ENCODE measurements at regions not wholly inside any gene's neighbourhood (a gene's known extent, or its start where the extent isn't known, plus 50 kb on each side); places are given as distances from the start of the nearest gene placed in this dataset.
"Not testable (repeated sequence)": the region's sequence is repeated elsewhere in the genome, so short reads cannot be mapped to it uniquely, and the experiment has no call there.

DNA sequence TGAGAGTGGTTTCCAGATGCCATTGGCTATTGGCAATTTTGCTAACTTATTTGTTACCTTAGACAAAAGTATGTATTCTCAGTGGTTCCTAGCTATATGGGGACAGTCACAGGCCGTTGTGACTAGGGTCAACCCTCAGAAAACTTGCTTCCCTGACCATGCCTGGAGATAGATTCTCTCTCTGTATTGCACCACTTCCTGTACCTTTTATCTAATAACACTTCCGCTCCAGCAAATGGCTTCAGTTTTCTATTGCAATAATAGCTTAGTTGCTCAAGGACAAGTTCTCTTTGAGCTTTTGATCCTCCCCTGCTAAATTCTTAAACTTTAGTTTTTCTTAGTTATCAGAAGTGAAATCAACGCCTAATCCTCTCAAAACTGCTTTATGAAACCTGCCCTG lies 338.0 kb downstream of the RMST start:
- no peaks in the 10 kb centered on the region for H3K9me3 ChIP-seq (replicated peaks)
- H3K4me1 ChIP-seq, result no peaks in the 10 kb centered on the region
- H3K27me3 ChIP-seq, result no peaks in the 10 kb centered on the region
- H3K4me3 ChIP-seq, result no peak overlapping the region
- no peaks in the 10 kb centered on the region for H3K36me3 ChIP-seq
- H3K27ac ChIP-seq, result no peak overlapping the region
- no peak for DNase-seq

DNA sequence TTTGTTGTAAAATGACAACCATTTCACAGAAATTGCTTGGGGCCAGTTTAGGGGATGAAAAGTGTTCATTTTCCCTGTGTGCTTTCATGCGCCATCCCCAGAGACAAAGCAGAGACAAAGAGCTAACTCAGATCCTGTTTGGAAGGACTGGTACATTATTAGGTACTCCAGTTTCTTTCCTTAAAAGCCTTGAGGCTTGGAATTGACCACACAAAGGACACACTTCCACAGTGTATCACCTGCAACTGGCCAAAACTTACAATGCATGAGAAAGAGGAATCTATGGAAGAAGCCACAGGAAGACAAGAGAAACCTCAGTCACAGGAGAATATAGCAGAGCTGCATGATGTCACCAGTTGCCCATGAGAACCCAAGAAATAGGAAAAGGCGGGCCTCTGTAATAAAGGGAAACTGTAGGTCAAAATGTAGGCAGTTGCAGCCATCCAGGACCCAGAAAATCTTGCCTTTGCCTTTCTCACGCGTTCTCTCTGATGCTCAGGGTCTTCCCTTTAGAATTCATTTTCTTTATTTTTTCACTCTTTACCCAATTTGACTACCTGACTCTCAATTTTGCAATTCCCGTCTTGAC lies 339.0 kb downstream of the RMST start:
- no peak overlapping the region for H3K4me3 ChIP-seq
- no peaks in the 10 kb centered on the region for H3K9me3 ChIP-seq (replicated peaks)
- H3K4me1 ChIP-seq, result no peaks in the 10 kb centered on the region
- no peak overlapping the region for H3K27ac ChIP-seq
- DNase-seq, result no peak
- no peaks in the 10 kb centered on the region for H3K27me3 ChIP-seq
- no peaks in the 10 kb centered on the region for H3K36me3 ChIP-seq

GRCh38 chr12:97805146-97805545 lies 342.5 kb downstream of the RMST start:
- Histone ChIP-seq H3K9me3 (replicated peaks) (no peaks in the 10 kb centered on the region), H3K27me3 (no peaks in the 10 kb centered on the region), H3K4me1 (no peaks in the 10 kb centered on the region), H3K4me3 (no peak overlapping the region), H3K36me3 (no peaks in the 10 kb centered on the region), H3K27ac (no peak overlapping the region)
- DNase-seq, result no peak

DNA sequence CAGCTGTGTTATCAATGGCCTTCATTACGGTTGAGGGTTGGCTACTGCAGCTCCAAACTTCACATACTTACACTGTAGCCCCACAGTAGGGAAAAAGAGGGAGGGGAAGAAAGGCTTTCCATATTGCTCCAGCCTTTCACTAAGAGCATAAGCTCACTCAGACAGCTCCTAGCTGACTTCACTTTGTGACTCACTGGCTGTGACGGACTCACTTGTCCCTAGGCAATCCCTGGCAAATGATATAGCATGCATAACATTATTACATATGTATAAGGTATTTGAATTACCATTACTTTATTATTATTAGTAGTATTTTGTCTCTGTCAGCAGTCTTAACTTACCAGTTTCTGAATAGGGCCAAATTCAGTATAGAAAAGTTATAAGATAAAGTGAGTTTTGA lies 350.7 kb downstream of the RMST start:
- no peaks in the 10 kb centered on the region for H3K4me1 ChIP-seq

GRCh38 chr12:97821806-97822205 lies 359.2 kb downstream of the RMST start:
- no peak overlapping the region for H3K27ac ChIP-seq
- no peaks in the 10 kb centered on the region for H3K4me1 ChIP-seq
- H3K27me3 ChIP-seq, result no peaks in the 10 kb centered on the region
- no peaks in the 10 kb centered on the region for H3K36me3 ChIP-seq
- no peak overlapping the region for H3K4me3 ChIP-seq
- no peaks in the 10 kb centered on the region for H3K9me3 ChIP-seq (replicated peaks)
- DNase-seq, result no peak

More for the DNA sequence above, 350.7 kb downstream of the RMST start:
- DNase-seq, result no peak
- no peak overlapping the region for H3K4me3 ChIP-seq
- no peaks in the 10 kb centered on the region for H3K27me3 ChIP-seq
- no peaks in the 10 kb centered on the region for H3K9me3 ChIP-seq (replicated peaks)
- H3K27ac ChIP-seq, result no peak overlapping the region
- H3K36me3 ChIP-seq, result no peaks in the 10 kb centered on the region

- no peaks in the 10 kb centered on the region for H3K4me1 ChIP-seq
- no peaks in the 10 kb centered on the region for H3K9me3 ChIP-seq (replicated peaks)
- no peaks in the 10 kb centered on the region for H3K36me3 ChIP-seq
- no peak for DNase-seq
- H3K4me3 ChIP-seq, result no peak overlapping the region
- H3K27ac ChIP-seq, result no peak overlapping the region
- H3K27me3 ChIP-seq, result no peaks in the 10 kb centered on the region
These were observed 372.9 kb downstream of the RMST start for GRCh38 chr12:97835541-97835940.

GRCh38 chr12:97837401-97837800 lies 374.8 kb downstream of the RMST start:
- DNase-seq, result no peak
- Histone ChIP-seq H3K4me1 (no peaks in the 10 kb centered on the region), H3K27me3 (no peaks in the 10 kb centered on the region), H3K36me3 (no peaks in the 10 kb centered on the region), H3K27ac (no peak overlapping the region), H3K4me3 (no peak overlapping the region), H3K9me3 (replicated peaks) (no peaks in the 10 kb centered on the region)

- Histone ChIP-seq H3K9me3 (replicated peaks) (no peaks in the 10 kb centered on the region), H3K4me1 (no peaks in the 10 kb centered on the region), H3K36me3 (no peaks in the 10 kb centered on the region), H3K27me3 (no peaks in the 10 kb centered on the region), H3K27ac (no peak overlapping the region), H3K4me3 (no peak overlapping the region)
- DNase-seq, result no peak
These were observed 385.4 kb downstream of the RMST start for GRCh38 chr12:97848051-97848450.

GRCh38 chr12:97854477-97854876 lies 391.9 kb downstream of the RMST start:
- H3K4me3 ChIP-seq, result no peak overlapping the region
- DNase-seq, result no peak
- no peaks in the 10 kb centered on the region for H3K36me3 ChIP-seq
- no peaks in the 10 kb centered on the region for H3K4me1 ChIP-seq
- no peaks in the 10 kb centered on the region for H3K9me3 ChIP-seq (replicated peaks)
- no peak overlapping the region for H3K27ac ChIP-seq
- no peaks in the 10 kb centered on the region for H3K27me3 ChIP-seq

GRCh38 chr12:97862072-97862471 lies 399.5 kb downstream of the RMST start:
- no peaks in the 10 kb centered on the region for H3K36me3 ChIP-seq
- H3K27ac ChIP-seq, result no peak overlapping the region
- no peaks in the 10 kb centered on the region for H3K9me3 ChIP-seq (replicated peaks)
- H3K27me3 ChIP-seq, result no peaks in the 10 kb centered on the region
- DNase-seq, result no peak
- H3K4me1 ChIP-seq, result no peaks in the 10 kb centered on the region
- no peak overlapping the region for H3K4me3 ChIP-seq

GRCh38 chr12:97875064-97875463 lies 412.5 kb downstream of the RMST start:
- H3K9me3 ChIP-seq (replicated peaks), result no peaks in the 10 kb centered on the region
- no peaks in the 10 kb centered on the region for H3K27me3 ChIP-seq
- DNase-seq, result no peak
- H3K36me3 ChIP-seq, result no peaks in the 10 kb centered on the region
- H3K4me3 ChIP-seq, result no peak overlapping the region
- H3K27ac ChIP-seq, result no peak overlapping the region
- H3K4me1 ChIP-seq, result no peaks in the 10 kb centered on the region

DNA sequence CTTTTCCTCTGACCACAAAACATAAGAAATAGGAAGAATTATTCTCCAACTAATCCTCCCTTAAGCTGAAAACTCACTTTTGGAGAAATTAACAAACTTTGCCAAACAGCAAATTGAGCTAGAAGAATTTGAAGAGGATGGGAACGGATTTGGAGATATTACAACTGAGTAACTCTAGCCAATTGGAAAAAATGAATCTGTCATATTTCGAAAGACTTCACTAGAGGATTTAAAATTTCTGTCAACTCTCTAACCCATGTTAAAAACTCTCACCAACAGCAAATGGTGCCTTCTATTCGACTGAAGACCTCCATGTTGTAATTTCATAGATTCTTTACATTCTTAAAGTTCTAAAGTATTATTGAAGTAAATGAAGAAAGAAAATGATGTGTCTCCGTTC lies 414.2 kb downstream of the RMST start:
- Histone ChIP-seq H3K4me1 (no peaks in the 10 kb centered on the region), H3K4me3 (no peak overlapping the region), H3K36me3 (no peaks in the 10 kb centered on the region), H3K27ac (no peak overlapping the region), H3K9me3 (replicated peaks) (no peaks in the 10 kb centered on the region), H3K27me3 (no peaks in the 10 kb centered on the region)
- no peak for DNase-seq

- DNase-seq, result no peak
- no peaks in the 10 kb centered on the region for H3K4me1 ChIP-seq
- no peaks in the 10 kb centered on the region for H3K9me3 ChIP-seq (replicated peaks)
- no peaks in the 10 kb centered on the region for H3K36me3 ChIP-seq
- H3K27me3 ChIP-seq, result no peaks in the 10 kb centered on the region
- H3K27ac ChIP-seq, result no peak overlapping the region
- H3K4me3 ChIP-seq, result no peak overlapping the region
These were observed 414.8 kb downstream of the RMST start for GRCh38 chr12:97877404-97877803.

DNA sequence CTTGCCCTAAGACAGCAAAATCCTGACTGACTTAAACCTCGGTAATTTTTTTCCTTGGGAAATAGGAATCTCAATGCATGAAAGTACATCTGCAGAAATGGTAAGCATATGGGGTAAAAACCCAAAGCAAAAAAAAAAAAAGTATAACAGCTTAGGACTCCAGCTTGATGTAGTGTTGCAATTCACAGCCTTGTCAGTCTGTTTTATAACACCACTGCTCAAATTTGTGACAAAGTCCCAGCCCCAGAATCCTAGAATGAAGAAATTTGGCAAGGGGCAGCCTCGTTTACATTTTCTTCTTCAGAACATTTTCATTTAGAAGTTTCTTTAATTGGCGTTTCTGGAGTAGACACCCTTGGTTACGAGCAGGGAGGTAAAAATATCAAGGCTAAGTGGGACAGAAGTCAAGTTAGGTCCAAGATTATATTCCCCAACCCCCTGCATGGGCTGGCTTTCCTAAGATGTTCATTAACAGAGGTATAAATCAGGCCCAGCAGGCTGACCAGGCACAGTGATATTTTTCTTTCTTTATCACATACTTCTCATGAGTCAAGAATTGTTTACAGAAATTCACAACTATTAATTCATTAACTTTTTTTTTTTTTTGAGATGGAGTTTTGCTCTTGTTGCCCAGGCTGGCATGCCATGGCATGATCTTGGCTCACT lies 424.0 kb downstream of the RMST start:
- no peak overlapping the region for H3K27ac ChIP-seq
- DNase-seq, result no peak
- H3K27me3 ChIP-seq, result no peaks in the 10 kb centered on the region
- no peaks in the 10 kb centered on the region for H3K36me3 ChIP-seq
- H3K4me1 ChIP-seq, result no peaks in the 10 kb centered on the region
- no peak overlapping the region for H3K4me3 ChIP-seq
- no peaks in the 10 kb centered on the region for H3K9me3 ChIP-seq (replicated peaks)

- not testable (repeated sequence) for H3K9me3 ChIP-seq (replicated peaks); H3K27ac ChIP-seq; H3K36me3 ChIP-seq; H3K4me3 ChIP-seq; H3K4me1 ChIP-seq; H3K27me3 ChIP-seq; DNase-seq
These were observed 435.3 kb downstream of the RMST start for GRCh38 chr12:97897881-97898280.

- no peaks in the 10 kb centered on the region for H3K27me3 ChIP-seq
- H3K4me3 ChIP-seq, result no peak overlapping the region
- H3K9me3 ChIP-seq (replicated peaks), result no peaks in the 10 kb centered on the region
- H3K36me3 ChIP-seq, result no peaks in the 10 kb centered on the region
- DNase-seq, result no peak
- H3K27ac ChIP-seq, result no peak overlapping the region
- no peaks in the 10 kb centered on the region for H3K4me1 ChIP-seq
These were observed 436.9 kb downstream of the RMST start for GRCh38 chr12:97899529-97899928.
